ENCODE measurements at regions not wholly inside any gene's neighbourhood (a gene's known extent, or its start where the extent isn't known, plus 50 kb on each side); places are given as distances from the start of the nearest gene placed in this dataset.

DNA sequence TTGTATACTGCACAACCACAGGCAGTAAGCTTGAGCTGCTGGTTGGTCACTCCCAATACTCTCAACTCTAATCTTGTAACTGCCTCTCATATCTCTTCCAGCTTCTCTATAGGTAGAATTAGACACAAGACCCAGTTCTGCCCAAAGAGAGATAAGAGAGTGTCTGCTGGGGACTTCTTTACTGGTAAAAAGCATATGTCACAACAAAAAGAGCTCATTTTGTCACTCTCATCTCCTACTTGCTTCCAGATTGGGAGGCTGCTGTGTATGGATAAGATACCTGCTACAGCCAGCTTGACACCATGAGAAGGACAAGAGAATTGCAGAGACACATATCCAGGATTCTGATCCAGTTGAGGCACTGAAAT is 165.2 kb downstream of the PTH2R start:
- TF ChIP-seq CTCF (conservative IDR thresholded peaks at IDR 0.05; ENCODE audit: low read length) (no peak), EZH2phosphoT487 (IDR thresholded peaks at IDR 0.05; ENCODE audit: borderline replicate concordance) (no peak)

All from Loucy (cell line).